ENCODE measurements at regions not wholly inside any gene's neighbourhood (a gene's known extent, or its start where the extent isn't known, plus 50 kb on each side); places are given as distances from the start of the nearest gene placed in this dataset.

DNA sequence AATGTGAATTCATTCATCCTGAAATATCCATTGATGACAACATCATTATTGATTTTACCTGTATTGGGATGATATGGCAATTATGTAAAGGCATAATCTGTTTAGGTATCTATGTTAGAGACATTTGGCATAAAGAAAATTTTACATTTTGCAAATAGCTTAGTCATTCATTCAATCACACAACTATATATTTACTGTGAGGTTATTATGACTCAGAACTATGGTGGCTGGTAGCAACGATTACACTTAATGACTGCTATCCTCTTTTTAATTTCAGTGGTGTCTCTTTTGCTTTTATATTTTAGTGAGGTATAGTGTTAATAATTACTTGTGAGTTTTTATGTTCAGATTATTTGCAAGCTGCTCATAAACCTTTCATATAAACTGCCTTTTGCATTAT lies 955.9 kb downstream of the SLITRK6 start:
- TF ChIP-seq, protein P1, sequence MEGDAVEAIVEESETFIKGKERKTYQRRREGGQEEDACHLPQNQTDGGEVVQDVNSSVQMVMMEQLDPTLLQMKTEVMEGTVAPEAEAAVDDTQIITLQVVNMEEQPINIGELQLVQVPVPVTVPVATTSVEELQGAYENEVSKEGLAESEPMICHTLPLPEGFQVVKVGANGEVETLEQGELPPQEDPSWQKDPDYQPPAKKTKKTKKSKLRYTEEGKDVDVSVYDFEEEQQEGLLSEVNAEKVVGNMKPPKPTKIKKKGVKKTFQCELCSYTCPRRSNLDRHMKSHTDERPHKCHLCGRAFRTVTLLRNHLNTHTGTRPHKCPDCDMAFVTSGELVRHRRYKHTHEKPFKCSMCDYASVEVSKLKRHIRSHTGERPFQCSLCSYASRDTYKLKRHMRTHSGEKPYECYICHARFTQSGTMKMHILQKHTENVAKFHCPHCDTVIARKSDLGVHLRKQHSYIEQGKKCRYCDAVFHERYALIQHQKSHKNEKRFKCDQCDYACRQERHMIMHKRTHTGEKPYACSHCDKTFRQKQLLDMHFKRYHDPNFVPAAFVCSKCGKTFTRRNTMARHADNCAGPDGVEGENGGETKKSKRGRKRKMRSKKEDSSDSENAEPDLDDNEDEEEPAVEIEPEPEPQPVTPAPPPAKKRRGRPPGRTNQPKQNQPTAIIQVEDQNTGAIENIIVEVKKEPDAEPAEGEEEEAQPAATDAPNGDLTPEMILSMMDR (conservative IDR thresholded peaks at IDR 0.05) = no peak
- no peak for TF ChIP-seq EZH2 (IDR thresholded peaks at IDR 0.05; ENCODE audit: low read depth)

Data from PC-9 (cell line).